Gastrocnemius medialis (tissue), 4 donors: ENCODE measurements at regions not wholly inside any gene's neighbourhood (a gene's known extent, or its start where the extent isn't known, plus 50 kb on each side); places are given as distances from the start of the nearest gene placed in this dataset.
"Not testable (repeated sequence)": the region's sequence is repeated elsewhere in the genome, so short reads cannot be mapped to it uniquely, and the experiment has no call there.

ENCODE experiments used
- CTCF ChIP-seq, 5 experiments: fragments of 450-650 bp in 3 of 5; fragments of 200-600 bp in 2 of 5; sonication (generic) in 2 of 5; IDR thresholded peaks in 4 of 5; conservative IDR thresholded peaks in 1 of 5; 1 replicate in 4 of 5; 2 replicates in 1 of 5; pipeline ENCODE4 v1.5.1; 2016 to 2019; ENCODE audit warnings: antibody characterized with exemption in 5 of 5, mild to moderate bottlenecking in 3 of 5, moderate library complexity in 3 of 5
- POLR2A ChIP-seq, 2 donors: fragments of 450-650 bp; IDR thresholded peaks; one replicate each; pipeline ENCODE4 v1.6.1; 2017; ENCODE audit warnings: antibody characterized with exemption in 2 of 2, mild to moderate bottlenecking in 2 of 2, moderate library complexity in 2 of 2

- not testable (repeated sequence) for TF ChIP-seq CTCF (IDR thresholded peaks at IDR 0.05 in 4 of 5, conservative IDR thresholded peaks at IDR 0.05 in 1 of 5); POLR2A (IDR thresholded peaks at IDR 0.05)
Observed at GRCh38 chrY:18188982-18189683, 163.5 kb downstream of the CDY2A start.
